NCI-H748 (cell line): ENCODE measurements at regions not wholly inside any gene's neighbourhood (a gene's known extent, or its start where the extent isn't known, plus 50 kb on each side); places are given as distances from the start of the nearest gene placed in this dataset.

Experiments used
- DNase-seq: peaks from one replicate; lab custom pipeline; 2025; ENCODE audit not compliant: unreplicated experiment; lab: John Stamatoyannopoulos, UW

GRCh38 chr1:72579629-72580028, 297.3 kb upstream of the NEGR1 start:
- DNase-seq = no peak

DNA sequence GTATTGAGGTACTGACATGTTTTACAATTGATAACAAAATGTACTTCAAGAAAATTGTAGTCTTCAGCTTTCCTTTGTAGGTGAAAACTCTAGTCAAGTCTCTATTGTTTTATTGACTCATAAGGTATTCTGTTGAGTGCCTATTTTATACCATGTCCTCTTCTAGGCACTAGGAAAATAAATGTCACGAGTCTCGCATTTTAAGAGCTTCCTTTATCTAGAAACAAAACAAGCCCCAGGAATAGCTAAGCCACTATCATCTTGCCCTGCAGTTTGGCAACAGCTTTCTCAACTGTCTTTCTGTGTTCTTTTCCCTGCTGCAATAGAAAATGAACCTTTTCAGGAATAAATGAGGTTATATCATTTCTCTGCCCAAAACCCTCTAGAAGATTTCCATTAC, 288.5 kb upstream of the NEGR1 start:
- no peak for DNase-seq

DNA sequence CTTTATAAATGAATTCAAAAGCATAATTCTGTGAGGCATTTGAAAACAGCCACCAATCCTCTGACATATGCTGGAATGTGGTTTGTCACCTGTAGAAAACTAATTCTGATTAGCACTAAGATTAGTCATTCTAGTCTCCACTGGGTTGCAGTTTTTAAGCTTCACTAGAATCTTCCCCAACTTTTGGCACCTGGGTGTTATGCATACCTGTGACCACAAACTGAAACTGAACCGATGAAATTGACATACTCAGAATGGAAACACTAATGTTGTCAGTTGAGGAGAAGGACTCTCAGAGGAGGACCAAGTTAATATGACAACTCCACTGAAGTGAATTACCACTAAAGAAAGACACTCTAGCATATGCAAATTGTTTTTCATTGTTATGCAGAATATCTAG, 285.8 kb upstream of the NEGR1 start:
- no peak for DNase-seq

- no peak for DNase-seq
Measured at GRCh38 chr1:72567521-72567920, 285.2 kb upstream of the NEGR1 start.

DNA sequence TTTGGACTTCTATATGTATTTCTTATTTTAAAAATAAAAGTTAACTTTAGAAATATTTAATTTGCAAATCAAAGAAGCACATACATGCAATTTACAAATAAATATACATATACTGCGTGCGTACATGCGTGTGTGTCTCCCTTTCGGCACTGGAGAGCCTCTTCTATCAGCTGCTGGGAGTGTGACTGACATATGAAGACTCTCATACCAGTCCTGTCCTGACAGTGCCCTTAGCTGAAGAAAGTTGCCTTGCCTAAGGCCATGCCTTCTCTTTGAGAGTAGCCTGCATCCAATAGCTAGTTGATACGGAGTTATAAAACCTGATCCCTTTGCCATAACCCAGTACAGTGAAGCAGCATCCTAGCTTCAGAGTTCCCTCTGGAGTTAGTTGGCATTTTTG, 282.4 kb upstream of the NEGR1 start:
- no peak for DNase-seq

GRCh38 chr1:72557446-72558049, 275.2 kb upstream of the NEGR1 start:
- DNase-seq = peak; percentile 4

DNA sequence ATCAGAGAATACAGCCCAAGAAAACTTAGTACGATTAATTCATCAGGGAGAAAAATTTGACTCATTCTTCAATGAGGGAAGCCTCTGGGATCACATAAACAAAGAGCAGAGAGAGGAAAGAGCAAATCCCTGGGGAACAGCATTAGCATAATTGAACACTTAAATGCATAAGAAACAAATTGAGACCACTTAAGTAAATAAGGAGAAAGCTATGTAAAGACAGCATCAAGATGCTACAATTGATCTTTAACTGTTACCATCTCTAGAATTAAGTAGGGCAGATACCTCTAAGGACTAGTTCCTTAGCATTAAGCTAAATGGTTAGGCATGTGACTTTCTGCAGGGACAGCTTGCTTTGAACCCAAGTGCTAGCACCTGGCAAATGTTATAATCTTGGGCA, 265.1 kb upstream of the NEGR1 start:
- DNase-seq = peak; percentile 33

DNA sequence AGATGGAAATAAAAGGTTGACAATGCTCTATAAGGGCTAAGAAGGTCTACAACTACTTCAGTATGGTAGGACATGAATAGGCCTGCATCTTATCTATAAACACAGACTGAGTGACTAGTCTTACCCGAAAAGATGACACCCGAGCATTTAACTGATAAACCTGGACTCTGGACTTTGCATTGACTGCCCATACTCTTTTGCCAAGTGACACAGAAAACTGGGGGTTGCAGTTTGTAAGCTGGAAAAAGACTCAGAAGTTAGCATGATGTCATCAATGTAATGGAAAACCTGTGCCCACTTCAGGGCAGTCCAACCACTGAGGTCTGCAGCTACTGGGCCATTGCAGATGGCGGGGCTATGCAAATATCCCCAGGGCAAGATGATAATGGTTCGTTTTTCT, 258.3 kb upstream of the NEGR1 start:
- DNase-seq = no peak

- DNase-seq = no peak
Measured at GRCh38 chr1:72535470-72535869, 253.1 kb upstream of the NEGR1 start.

GRCh38 chr1:72530646-72531045, 248.3 kb upstream of the NEGR1 start:
- DNase-seq = no peak

DNA sequence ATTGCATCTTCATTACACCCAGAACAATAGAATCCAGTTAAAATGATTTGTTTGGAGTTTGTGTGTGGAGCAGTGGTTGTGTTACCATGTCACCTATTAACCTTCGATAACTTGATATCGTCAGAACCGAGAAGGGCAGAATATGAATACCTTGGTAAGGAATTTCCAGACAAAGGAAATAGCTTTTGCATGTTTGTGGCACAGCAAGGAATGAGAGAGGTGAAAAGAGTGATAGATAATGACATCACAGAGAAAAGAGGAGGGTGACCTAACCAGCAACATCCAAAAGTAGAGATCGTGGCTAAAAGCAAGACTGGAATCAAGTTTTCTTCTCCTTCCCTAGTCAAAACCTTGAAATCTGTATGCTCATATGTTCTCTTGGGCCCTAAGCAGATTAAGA, 244.6 kb upstream of the NEGR1 start:
- no peak for DNase-seq

DNA sequence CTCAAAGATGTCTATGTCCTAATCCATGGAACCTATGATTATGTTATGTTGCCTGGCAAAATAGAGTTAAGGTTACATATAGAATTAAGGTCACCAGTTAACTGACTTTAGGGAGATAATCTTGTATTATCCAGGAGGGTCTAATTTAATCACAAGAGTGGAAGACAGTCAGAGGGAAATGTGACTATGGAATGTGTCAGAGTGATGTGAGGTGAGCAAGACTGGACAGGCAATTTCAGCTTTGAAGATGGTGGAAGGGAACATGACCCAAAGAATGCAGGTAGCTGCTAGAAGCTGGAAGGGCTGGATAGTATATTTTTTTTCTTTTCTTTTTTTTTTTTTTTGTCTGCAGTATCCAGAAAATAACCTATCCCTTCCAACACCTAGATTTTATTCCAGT, 241.7 kb upstream of the NEGR1 start:
- DNase-seq = no peak

- DNase-seq = no peak
Measured at GRCh38 chr1:72521659-72522058, 239.3 kb upstream of the NEGR1 start.

DNA sequence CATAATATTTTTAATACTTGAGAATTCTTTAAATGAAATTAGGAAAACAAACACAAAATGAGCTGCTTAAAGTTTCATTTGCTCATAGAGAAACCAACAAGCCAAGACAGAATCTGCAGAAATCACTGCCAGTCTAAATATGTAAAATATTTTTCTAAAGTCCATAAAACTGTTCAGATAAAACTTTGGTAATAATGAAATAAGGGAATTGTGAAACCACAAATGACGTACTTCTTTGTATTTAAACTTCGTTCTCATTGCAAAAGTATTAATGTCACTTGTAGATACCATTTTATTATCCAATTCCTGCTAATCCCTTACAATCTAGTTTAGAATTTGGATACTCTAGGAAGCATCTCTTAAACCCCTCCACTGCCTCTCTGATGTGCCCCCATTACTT, 234.5 kb upstream of the NEGR1 start:
- no peak for DNase-seq

GRCh38 chr1:72516264-72516663, 233.9 kb upstream of the NEGR1 start:
- DNase-seq = no peak

DNA sequence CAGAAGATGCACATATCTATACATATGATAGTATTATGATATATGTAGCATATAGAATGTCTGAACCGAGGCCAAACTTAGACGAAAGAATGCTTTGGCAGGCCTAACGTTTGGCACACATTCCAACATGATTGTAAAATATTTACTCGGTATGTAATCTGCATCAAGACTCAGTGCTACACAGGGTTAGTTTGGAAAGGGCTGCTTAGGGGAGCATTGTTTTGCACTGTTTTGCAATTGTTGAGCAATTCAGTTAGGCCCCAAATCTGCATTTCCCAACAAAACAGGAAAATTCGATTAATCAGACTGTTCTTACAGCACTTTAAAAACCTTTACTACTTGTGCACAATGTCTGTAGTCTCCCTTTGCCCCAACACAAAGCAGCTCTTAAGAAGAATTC, 216.0 kb upstream of the NEGR1 start:
- no peak for DNase-seq

DNA sequence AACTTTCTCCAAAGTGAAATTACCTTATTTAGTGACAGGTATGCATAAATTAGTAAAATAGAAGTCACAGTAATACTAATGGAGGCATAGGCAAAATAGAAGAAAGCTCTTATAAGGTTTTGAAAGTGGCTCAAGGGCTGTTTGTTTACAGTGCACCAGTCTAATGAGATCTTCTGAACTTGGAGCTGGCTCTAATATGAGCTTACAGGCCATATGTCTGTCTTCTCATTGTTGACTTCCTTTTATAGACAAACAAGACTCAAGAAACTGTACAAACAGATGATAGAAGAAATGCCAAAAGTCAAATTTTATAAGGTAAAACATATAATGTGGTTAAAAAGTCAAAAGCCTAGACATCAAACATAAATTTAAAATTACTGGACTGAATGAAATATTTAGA, 207.5 kb upstream of the NEGR1 start:
- DNase-seq = no peak

- no peak for DNase-seq
Measured at GRCh38 chr1:72485801-72486200, 203.5 kb upstream of the NEGR1 start.

GRCh38 chr1:72483846-72484357, 201.6 kb upstream of the NEGR1 start:
- DNase-seq = no peak

DNA sequence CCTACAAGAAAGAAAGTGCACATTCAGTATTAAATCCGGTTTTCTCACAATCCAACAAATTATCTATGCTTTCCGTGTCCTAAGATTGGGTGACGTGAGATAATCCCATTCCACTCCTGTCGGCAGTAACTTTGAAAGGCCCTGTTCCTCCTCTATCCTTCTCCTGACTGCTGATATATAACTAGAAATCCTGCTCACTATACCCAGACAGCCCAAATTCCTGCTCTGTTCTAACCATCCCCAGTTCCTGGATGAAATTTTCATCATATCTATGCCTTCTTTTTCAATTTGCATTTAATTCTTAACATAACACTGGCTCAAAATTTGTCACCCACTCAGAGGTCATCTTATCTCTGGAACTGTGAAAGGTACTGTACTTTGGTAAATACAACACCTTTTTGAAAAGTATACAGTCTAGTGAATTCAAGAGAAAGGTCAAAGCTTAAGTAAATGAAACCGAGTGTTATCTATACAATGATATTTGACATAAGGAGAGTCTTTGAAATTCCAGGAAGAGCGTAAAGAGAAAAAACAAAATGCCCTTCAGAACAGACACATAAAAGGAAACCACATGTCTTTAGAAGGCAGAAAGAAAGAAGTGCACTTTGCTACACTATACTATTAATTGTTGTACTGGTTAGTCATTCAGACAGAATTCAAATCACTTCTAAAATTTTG, 200.5 kb upstream of the NEGR1 start:
- DNase-seq = no peak

- DNase-seq = peak; percentile 14
Measured at GRCh38 chr1:72481420-72481970, 199.2 kb upstream of the NEGR1 start.

- no peak for DNase-seq
Measured at GRCh38 chr1:72466376-72466775, 184.0 kb upstream of the NEGR1 start.
